WTC11 (cell line): ENCODE measurements at regions not wholly inside any gene's neighbourhood (a gene's known extent, or its start where the extent isn't known, plus 50 kb on each side); places are given as distances from the start of the nearest gene placed in this dataset.

Source experiments
- ATAC-seq: fragments of 200-7000 bp; cut with Tn5 transposase; 2 replicates; pipeline ENCODE4 v1.10.0; 2021; ENCODE audit warnings: mild to moderate bottlenecking, moderate library complexity
- CTCF ChIA-PET: fragments of 300-600 bp; sonication (Branson Sonifier 250); formaldehyde crosslinking; loops from one replicate; lab custom pipeline; 2021; ENCODE audit warnings: antibody characterized with exemption; lab: Charles Lee
- POLR2A ChIA-PET: fragments of 350-600 bp; sonication (Branson Sonifier 250); formaldehyde crosslinking; loops from one replicate; lab custom pipeline; 2021; ENCODE audit warnings: antibody characterized with exemption; lab: Charles Lee
- DNase-seq: peaks from one replicate; pipeline ENCODE4 v3.0.0; 2021; ENCODE audit warnings: low spot score
- H3K27ac Mint-ChIP-seq: 2 replicates; pipeline ENCODE4 v1.8.0; 2021; ENCODE audit warnings: mixed read lengths
- H3K27me3 Mint-ChIP-seq: 2 replicates; pipeline ENCODE4 v1.8.0; 2021; ENCODE audit warnings: low read depth, mild to moderate bottlenecking, moderate library complexity, mixed read lengths
- H3K36me3 Mint-ChIP-seq: 2 replicates; pipeline ENCODE4 v1.8.0; 2021; ENCODE audit warnings: mixed read lengths
- H3K4me1 Mint-ChIP-seq: 2 replicates; pipeline ENCODE4 v1.8.0; 2022; ENCODE audit warnings: mixed read lengths
- H3K4me3 Mint-ChIP-seq: 2 replicates; pipeline ENCODE4 v1.8.0; 2021; ENCODE audit warnings: mild to moderate bottlenecking, moderate library complexity, mixed read lengths
- H3K9me3 Mint-ChIP-seq: 2 replicates; pipeline ENCODE4 v1.8.0; 2021; ENCODE audit warnings: mixed read lengths
- ATF1 ChIP-seq: sonication (generic); formaldehyde crosslinking; IDR thresholded peaks from 2 replicates; pipeline ENCODE4 v1.8.1; 2023; ENCODE audit warnings: mild to moderate bottlenecking, moderate library complexity, missing genetic modification reagents
- CREM ChIP-seq: sonication (generic); formaldehyde crosslinking; IDR thresholded peaks from 2 replicates; pipeline ENCODE4 v1.8.1; 2022; ENCODE audit warnings: mild to moderate bottlenecking, missing genetic modification reagents, moderate library complexity
- FOXJ3 ChIP-seq: sonication (generic); formaldehyde crosslinking; IDR thresholded peaks from 2 replicates; pipeline ENCODE4 v1.9.0; 2021; ENCODE audit warnings: missing genetic modification reagents, mild to moderate bottlenecking, borderline replicate concordance
- GABPB1 ChIP-seq: sonication (generic); formaldehyde crosslinking; IDR thresholded peaks from 2 replicates; pipeline ENCODE4 v1.8.1; 2023; ENCODE audit warnings: mild to moderate bottlenecking, missing genetic modification reagents
- GTF2I ChIP-seq: fragments of 250-450 bp; sonication (Bioruptor Pico); conservative IDR thresholded peaks from 2 replicates; pipeline ENCODE4 v1.4.0; 2021; ENCODE audit warnings: mild to moderate bottlenecking
- NFE2L1 ChIP-seq: sonication (generic); formaldehyde crosslinking; IDR thresholded peaks from 2 replicates; pipeline ENCODE4 v1.8.1; 2023; ENCODE audit warnings: missing genetic modification reagents
- NR1H2 ChIP-seq: sonication (generic); formaldehyde crosslinking; IDR thresholded peaks from 2 replicates; pipeline ENCODE4 v1.9.0; 2021; ENCODE audit warnings: mild to moderate bottlenecking, moderate library complexity, missing genetic modification reagents
- NR3C1 ChIP-seq: sonication (generic); formaldehyde crosslinking; conservative IDR thresholded peaks from 2 replicates; pipeline ENCODE4 v1.8.1; 2023; ENCODE audit warnings: low read depth, mild to moderate bottlenecking, missing genetic modification reagents
- PRRX2 ChIP-seq: fragments of 250-450 bp; sonication (Bioruptor Pico); IDR thresholded peaks from 2 replicates; pipeline ENCODE4 v1.8.0; 2021; ENCODE audit warnings: mild to moderate bottlenecking
- RORB ChIP-seq: fragments of 250-450 bp; sonication (Bioruptor Pico); IDR thresholded peaks from 2 replicates; pipeline ENCODE4 v1.9.0; 2021; ENCODE audit warnings: mild to moderate bottlenecking
- ZNF232 ChIP-seq: sonication (generic); formaldehyde crosslinking; IDR thresholded peaks from 2 replicates; pipeline ENCODE4 v1.8.0; 2022; ENCODE audit warnings: mild to moderate bottlenecking, missing genetic modification reagents
- ZNF396 ChIP-seq: fragments of 250-450 bp; sonication (Bioruptor Pico); IDR thresholded peaks from 2 replicates; pipeline ENCODE4 v1.8.0; 2021; ENCODE audit warnings: mild to moderate bottlenecking, moderate library complexity, borderline replicate concordance
- ZNF423 ChIP-seq: fragments of 250-450 bp; sonication (Bioruptor Pico); IDR thresholded peaks from 2 replicates; pipeline ENCODE4 v2.1.2; 2022; ENCODE audit warnings: mild to moderate bottlenecking, moderate library complexity
- ZNF671 ChIP-seq: fragments of 250-450 bp; sonication (Bioruptor Pico); IDR thresholded peaks from 2 replicates; pipeline ENCODE4 v1.8.0; 2021; ENCODE audit warnings: mild to moderate bottlenecking
- TF ChIP-seq, protein P1 (sequence below): sonication (generic); formaldehyde crosslinking; IDR thresholded peaks from 2 replicates; pipeline ENCODE4 v1.8.0; 2023; ENCODE audit warnings: missing genetic modification reagents, mild to moderate bottlenecking, borderline replicate concordance
- TF ChIP-seq, protein P2 (sequence below): sonication (generic); formaldehyde crosslinking; IDR thresholded peaks from 2 replicates; pipeline ENCODE4 v1.8.1; 2023; ENCODE audit warnings: mild to moderate bottlenecking, missing genetic modification reagents, borderline replicate concordance
- TF ChIP-seq, protein P3 (sequence below): sonication (generic); formaldehyde crosslinking; IDR thresholded peaks from 2 replicates; pipeline ENCODE4 v1.8.1; 2023; ENCODE audit warnings: mild to moderate bottlenecking, missing genetic modification reagents
- TF ChIP-seq, protein P4 (sequence below): sonication (generic); formaldehyde crosslinking; conservative IDR thresholded peaks from 2 replicates; pipeline ENCODE4 v1.8.1; 2022; ENCODE audit warnings: mild to moderate bottlenecking, missing genetic modification reagents

DNA sequence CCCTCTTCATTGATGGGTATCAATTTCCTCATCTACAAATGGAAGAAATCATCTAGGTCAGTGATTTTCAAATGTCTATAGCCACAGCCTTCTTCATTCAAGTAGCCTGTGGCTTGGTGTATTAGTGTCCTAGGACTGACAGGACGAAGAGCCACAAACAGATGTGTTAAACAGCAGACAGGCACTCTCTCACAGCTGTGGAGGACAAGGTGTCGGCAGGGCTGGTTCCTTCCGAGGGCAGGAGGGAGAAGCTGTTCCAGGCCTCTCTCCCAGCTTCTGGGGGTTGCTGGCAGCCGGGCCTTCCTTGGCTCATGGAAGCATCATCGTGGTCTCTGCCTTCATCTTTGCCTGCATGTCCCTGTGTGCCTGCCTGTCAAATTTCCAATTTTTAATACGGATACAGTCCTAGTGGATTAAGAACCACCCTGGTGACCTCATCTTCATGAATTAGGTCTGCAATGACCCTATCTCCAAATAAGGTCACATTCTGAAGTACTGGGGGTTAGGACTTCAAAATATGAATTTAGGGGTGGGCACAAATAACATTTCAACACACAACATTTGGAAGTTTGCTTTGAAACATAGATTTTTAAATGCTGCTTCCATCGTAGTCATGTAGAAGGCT, 86.5 kb downstream of the PTGR3 start (continued):
- TF ChIP-seq, protein P1, sequence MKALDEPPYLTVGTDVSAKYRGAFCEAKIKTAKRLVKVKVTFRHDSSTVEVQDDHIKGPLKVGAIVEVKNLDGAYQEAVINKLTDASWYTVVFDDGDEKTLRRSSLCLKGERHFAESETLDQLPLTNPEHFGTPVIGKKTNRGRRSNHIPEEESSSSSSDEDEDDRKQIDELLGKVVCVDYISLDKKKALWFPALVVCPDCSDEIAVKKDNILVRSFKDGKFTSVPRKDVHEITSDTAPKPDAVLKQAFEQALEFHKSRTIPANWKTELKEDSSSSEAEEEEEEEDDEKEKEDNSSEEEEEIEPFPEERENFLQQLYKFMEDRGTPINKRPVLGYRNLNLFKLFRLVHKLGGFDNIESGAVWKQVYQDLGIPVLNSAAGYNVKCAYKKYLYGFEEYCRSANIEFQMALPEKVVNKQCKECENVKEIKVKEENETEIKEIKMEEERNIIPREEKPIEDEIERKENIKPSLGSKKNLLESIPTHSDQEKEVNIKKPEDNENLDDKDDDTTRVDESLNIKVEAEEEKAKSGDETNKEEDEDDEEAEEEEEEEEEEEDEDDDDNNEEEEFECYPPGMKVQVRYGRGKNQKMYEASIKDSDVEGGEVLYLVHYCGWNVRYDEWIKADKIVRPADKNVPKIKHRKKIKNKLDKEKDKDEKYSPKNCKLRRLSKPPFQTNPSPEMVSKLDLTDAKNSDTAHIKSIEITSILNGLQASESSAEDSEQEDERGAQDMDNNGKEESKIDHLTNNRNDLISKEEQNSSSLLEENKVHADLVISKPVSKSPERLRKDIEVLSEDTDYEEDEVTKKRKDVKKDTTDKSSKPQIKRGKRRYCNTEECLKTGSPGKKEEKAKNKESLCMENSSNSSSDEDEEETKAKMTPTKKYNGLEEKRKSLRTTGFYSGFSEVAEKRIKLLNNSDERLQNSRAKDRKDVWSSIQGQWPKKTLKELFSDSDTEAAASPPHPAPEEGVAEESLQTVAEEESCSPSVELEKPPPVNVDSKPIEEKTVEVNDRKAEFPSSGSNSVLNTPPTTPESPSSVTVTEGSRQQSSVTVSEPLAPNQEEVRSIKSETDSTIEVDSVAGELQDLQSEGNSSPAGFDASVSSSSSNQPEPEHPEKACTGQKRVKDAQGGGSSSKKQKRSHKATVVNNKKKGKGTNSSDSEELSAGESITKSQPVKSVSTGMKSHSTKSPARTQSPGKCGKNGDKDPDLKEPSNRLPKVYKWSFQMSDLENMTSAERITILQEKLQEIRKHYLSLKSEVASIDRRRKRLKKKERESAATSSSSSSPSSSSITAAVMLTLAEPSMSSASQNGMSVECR, result no peak
- TF ChIP-seq, protein P2, sequence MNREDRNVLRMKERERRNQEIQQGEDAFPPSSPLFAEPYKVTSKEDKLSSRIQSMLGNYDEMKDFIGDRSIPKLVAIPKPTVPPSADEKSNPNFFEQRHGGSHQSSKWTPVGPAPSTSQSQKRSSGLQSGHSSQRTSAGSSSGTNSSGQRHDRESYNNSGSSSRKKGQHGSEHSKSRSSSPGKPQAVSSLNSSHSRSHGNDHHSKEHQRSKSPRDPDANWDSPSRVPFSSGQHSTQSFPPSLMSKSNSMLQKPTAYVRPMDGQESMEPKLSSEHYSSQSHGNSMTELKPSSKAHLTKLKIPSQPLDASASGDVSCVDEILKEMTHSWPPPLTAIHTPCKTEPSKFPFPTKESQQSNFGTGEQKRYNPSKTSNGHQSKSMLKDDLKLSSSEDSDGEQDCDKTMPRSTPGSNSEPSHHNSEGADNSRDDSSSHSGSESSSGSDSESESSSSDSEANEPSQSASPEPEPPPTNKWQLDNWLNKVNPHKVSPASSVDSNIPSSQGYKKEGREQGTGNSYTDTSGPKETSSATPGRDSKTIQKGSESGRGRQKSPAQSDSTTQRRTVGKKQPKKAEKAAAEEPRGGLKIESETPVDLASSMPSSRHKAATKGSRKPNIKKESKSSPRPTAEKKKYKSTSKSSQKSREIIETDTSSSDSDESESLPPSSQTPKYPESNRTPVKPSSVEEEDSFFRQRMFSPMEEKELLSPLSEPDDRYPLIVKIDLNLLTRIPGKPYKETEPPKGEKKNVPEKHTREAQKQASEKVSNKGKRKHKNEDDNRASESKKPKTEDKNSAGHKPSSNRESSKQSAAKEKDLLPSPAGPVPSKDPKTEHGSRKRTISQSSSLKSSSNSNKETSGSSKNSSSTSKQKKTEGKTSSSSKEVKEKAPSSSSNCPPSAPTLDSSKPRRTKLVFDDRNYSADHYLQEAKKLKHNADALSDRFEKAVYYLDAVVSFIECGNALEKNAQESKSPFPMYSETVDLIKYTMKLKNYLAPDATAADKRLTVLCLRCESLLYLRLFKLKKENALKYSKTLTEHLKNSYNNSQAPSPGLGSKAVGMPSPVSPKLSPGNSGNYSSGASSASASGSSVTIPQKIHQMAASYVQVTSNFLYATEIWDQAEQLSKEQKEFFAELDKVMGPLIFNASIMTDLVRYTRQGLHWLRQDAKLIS (CRISPR knock-in tag), result no peak
- TF ChIP-seq ZNF671 (no peak), GTF2I (CRISPR knock-in tag) (no peak)

DNA sequence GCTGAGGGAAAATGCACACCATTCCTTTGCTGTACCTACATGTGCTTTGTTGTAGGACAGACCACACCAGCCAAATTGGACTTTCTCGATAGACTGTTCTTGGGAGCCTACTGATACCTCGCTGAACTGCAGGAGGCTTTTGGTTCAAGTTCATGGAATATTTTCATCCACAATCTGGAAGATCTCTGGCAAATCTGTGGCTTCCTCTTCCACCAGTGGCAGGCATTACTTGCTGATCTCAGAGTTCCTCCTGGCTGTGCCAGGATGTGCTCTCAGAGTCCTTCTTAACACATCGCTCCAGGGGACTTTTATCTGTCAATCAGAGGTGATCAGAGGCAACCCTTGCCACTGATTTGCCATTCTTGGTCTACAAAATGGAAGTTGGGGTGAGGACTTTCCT, 87.7 kb downstream of the PTGR3 start:
- POLR2A ChIA-PET, result no interaction called here
- Mint-ChIP-seq H3K4me3 (no peak overlapping the region), H3K4me1 (0 out of 2 replicates have a peak, but pooled peaks cover 3% of the 10 kb centered on the region), H3K36me3 (no peaks in the 10 kb centered on the region), H3K9me3 (no peaks in the 10 kb centered on the region), H3K27me3 (no peaks in the 10 kb centered on the region), H3K27ac (no peak overlapping the region)
- no peak for ATAC-seq
- CTCF ChIA-PET, result no interaction called here
- DNase-seq, result no peak
- TF ChIP-seq ZNF423 (CRISPR knock-in tag) (no peak), NFE2L1 (no peak), CREM (CRISPR knock-in tag) (no peak), PRRX2 (CRISPR knock-in tag) (no peak), ATF1 (no peak), ZNF232 (CRISPR knock-in tag) (no peak), FOXJ3 (CRISPR knock-in tag) (no peak), GABPB1 (CRISPR knock-in tag) (no peak), RORB (CRISPR knock-in tag) (no peak), ZNF671 (no peak), NR3C1 (CRISPR knock-in tag) (no peak), ZNF396 (CRISPR knock-in tag) (no peak), NR1H2 (CRISPR knock-in tag) (no peak)
- TF ChIP-seq, protein P1, result no peak
- TF ChIP-seq, protein P3, sequence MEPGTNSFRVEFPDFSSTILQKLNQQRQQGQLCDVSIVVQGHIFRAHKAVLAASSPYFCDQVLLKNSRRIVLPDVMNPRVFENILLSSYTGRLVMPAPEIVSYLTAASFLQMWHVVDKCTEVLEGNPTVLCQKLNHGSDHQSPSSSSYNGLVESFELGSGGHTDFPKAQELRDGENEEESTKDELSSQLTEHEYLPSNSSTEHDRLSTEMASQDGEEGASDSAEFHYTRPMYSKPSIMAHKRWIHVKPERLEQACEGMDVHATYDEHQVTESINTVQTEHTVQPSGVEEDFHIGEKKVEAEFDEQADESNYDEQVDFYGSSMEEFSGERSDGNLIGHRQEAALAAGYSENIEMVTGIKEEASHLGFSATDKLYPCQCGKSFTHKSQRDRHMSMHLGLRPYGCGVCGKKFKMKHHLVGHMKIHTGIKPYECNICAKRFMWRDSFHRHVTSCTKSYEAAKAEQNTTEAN (CRISPR knock-in tag), result no peak
- TF ChIP-seq, protein P4, sequence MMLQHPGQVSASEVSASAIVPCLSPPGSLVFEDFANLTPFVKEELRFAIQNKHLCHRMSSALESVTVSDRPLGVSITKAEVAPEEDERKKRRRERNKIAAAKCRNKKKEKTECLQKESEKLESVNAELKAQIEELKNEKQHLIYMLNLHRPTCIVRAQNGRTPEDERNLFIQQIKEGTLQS (CRISPR knock-in tag), result no peak
- TF ChIP-seq, protein P2 (CRISPR knock-in tag), result no peak
